ENCODE measurements at regions not wholly inside any gene's neighbourhood (a gene's known extent, or its start where the extent isn't known, plus 50 kb on each side); places are given as distances from the start of the nearest gene placed in this dataset.
A peak's percentile ranks its signal among the peaks of the same experiment; 100 is the strongest.

DNA sequence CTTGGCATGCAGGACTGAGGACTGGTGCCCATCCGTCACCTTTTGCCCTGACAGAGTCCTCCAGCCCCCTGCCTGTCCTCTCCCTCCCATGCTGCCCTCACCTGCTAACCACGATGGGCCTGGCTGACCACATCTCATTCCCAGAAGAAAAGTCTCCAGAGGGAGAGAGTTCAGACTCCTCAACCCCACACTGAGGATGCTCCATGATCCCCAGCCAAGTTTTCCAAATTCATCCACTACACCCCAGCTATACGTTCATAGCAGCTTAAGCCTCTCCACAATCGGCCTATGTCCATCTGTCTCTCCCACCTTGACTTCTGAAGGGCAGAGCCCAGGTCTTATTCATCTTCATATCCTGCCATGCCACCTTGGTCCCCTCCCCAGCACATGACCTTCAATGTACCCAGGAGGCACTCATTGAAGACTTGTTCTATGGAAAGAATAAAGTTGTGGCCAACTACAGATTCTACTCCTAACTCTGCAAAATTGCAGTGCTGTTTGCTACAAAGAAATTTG lies 115.6 kb upstream of the ID2 start:
- POLR2A ChIA-PET, result no interaction called here
- H3K4me1 Mint-ChIP-seq (ENCODE audit: low read depth, unreplicated experiment), result no peaks in the 10 kb centered on the region
- TF ChIP-seq, protein P1, sequence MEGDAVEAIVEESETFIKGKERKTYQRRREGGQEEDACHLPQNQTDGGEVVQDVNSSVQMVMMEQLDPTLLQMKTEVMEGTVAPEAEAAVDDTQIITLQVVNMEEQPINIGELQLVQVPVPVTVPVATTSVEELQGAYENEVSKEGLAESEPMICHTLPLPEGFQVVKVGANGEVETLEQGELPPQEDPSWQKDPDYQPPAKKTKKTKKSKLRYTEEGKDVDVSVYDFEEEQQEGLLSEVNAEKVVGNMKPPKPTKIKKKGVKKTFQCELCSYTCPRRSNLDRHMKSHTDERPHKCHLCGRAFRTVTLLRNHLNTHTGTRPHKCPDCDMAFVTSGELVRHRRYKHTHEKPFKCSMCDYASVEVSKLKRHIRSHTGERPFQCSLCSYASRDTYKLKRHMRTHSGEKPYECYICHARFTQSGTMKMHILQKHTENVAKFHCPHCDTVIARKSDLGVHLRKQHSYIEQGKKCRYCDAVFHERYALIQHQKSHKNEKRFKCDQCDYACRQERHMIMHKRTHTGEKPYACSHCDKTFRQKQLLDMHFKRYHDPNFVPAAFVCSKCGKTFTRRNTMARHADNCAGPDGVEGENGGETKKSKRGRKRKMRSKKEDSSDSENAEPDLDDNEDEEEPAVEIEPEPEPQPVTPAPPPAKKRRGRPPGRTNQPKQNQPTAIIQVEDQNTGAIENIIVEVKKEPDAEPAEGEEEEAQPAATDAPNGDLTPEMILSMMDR (IDR thresholded peaks at IDR 0.05; ENCODE audit: insufficient read depth in 1 of 2, low read depth in 1 of 2, low read length in 1 of 2, severe bottlenecking in 1 of 2, unreplicated experiment in 1 of 2), result no peak

DNA sequence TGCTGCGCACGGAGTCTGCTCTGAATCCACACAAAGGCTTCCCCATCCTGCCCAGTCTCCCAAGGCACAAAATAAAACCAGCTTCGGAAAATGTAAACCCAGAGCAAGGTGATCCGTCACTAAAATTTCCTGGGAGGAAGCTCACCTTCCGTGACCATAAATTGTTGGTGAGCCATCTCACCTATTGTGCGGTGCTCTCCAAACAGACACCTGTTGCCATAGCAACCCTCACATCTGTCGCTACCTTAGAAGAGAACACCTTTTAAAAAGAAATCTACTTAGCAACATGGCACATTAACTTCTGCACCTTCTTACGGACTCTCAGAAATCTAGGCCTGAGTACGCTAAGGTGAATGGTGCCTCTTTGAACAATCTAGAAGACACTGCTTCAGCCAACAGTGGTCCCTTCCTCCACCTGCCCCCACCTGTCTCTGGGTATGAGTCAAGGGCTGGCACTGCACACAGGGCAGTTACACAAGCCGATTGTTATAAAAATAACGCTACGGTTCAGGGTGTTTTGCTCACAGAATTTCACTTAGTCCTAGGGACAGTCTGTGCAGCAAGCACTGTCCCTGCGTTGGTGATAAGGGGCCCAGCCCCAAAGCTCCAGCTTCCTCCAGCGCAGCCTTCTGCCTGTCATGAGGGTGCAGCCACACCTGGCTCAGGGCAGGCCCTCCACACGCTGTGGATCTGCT lies 114.9 kb upstream of the ID2 start:
- H3K9me3 ChIP-seq, result 0 out of 2 replicates have a peak, but pooled peaks cover under 1% of the 10 kb centered on the region
- H3K36me3 Mint-ChIP-seq (ENCODE audit: insufficient read depth, unreplicated experiment), result no peaks in the 10 kb centered on the region
- H3K4me3 Mint-ChIP-seq (ENCODE audit: unreplicated experiment), result no peak overlapping the region
- H3K4me3 ChIP-seq (ENCODE audit: low read depth, low read length), result no peak overlapping the region
- H3K27me3 ChIP-seq (replicated peaks; ENCODE audit: control insufficient read depth, insufficient read depth, low read length), result no peaks in the 10 kb centered on the region
- peaks cover 11% of the 10 kb centered on the region for H3K4me1 ChIP-seq
- peaks cover 5% of the 10 kb centered on the region for H3K9me3 Mint-ChIP-seq (ENCODE audit: unreplicated experiment)
- H3K27ac Mint-ChIP-seq (ENCODE audit: unreplicated experiment), result peak overlapping the region; percentile 45
- ChIA-PET POLR2A (no interaction called here), CTCF (interaction anchor here (0.6 kb wide), 1 partner anchor 23 kb away, joined by 4 read pairs; no protein-coding TSS in a partner anchor)
- no peaks in the 10 kb centered on the region for H3K36me3 ChIP-seq (ENCODE audit: control insufficient read depth, insufficient read depth, low read length)
- intact Hi-C loops (cut with micrococcal nuclease; ENCODE audit: unreplicated experiment), result no loop called here
- H3K27me3 Mint-ChIP-seq (ENCODE audit: insufficient read depth, unreplicated experiment), result no peaks in the 10 kb centered on the region
- BruUV-seq (replicated peaks), result no TSS peak
- TF ChIP-seq, protein P1 (IDR thresholded peaks at IDR 0.05; ENCODE audit: insufficient read depth in 1 of 2, low read depth in 1 of 2, low read length in 1 of 2, severe bottlenecking in 1 of 2, unreplicated experiment in 1 of 2), result no peak
- H3K4me1 Mint-ChIP-seq (ENCODE audit: low read depth, unreplicated experiment), result peaks cover 7% of the 10 kb centered on the region
- DNase-seq, result peak in 1 of 2 experiments; percentile 6

More for the DNA sequence above, 115.6 kb upstream of the ID2 start:
- BruUV-seq (replicated peaks), result no TSS peak
- no peak overlapping the region for H3K4me3 Mint-ChIP-seq (ENCODE audit: unreplicated experiment)
- H3K27me3 Mint-ChIP-seq (ENCODE audit: insufficient read depth, unreplicated experiment), result no peaks in the 10 kb centered on the region
- 0 out of 2 replicates have a peak, but pooled peaks cover 3% of the 10 kb centered on the region for H3K9me3 ChIP-seq
- H3K36me3 Mint-ChIP-seq (ENCODE audit: insufficient read depth, unreplicated experiment), result no peaks in the 10 kb centered on the region
- intact Hi-C loops (cut with micrococcal nuclease; ENCODE audit: unreplicated experiment), result no loop called here
- H3K4me1 ChIP-seq, result 0 out of 2 replicates have a peak, but pooled peaks cover 5% of the 10 kb centered on the region
- CTCF ChIA-PET, result no interaction called here
- H3K9me3 Mint-ChIP-seq (ENCODE audit: unreplicated experiment), result peaks cover 9% of the 10 kb centered on the region
- H3K4me3 ChIP-seq (ENCODE audit: low read depth, low read length), result no peak overlapping the region
- peak overlapping the region; percentile 45 for H3K27ac Mint-ChIP-seq (ENCODE audit: unreplicated experiment)
- no peak for DNase-seq
- H3K27me3 ChIP-seq (replicated peaks; ENCODE audit: control insufficient read depth, insufficient read depth, low read length), result no peaks in the 10 kb centered on the region
- no peaks in the 10 kb centered on the region for H3K36me3 ChIP-seq (ENCODE audit: control insufficient read depth, insufficient read depth, low read length)

DNA sequence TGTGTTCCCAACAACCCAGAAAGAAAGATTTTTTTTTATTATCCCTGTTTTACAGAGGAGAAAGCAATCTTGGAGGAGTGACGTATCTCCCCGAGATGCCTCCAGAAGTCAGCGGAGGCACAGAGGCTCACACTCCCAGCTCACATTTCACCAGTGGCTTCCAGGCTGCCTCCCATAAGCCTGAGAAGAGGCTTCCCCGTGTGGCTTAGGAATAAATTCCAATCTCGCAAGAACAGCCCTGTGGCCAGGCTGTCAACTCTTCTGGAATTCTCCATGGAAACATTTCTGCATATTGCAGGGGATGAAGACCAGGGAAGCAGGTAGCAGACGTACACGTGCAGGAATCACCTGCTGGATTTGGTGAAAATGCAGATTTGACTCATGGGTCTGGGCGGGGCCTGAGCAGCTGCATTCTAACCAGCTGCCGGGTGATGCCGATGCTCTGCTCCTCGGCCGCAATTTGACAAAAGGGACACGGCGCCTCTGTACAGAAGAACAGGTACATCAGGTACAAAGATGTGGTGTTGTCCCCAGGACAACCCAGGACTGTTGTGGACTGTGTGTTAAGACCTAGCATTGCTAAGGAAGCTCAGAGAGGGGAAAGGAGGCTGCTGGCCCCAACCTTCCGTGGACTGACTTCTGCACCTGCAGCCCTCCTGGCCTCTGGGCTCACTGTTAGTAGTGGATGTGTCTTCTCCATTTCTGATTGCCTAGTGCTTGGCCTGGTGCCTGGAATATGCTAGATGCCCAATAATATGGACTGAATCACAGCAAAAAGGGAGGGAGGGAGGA lies 114.2 kb upstream of the ID2 start:
- DNase-seq, result peak; percentile 30 to 38
- CTCF ChIA-PET, result interaction anchor here (0.6 kb wide), 1 partner anchor 22 kb away, joined by 4 read pairs; no protein-coding TSS in a partner anchor
- Mint-ChIP-seq H3K36me3 (ENCODE audit: insufficient read depth, unreplicated experiment) (no peaks in the 10 kb centered on the region), H3K4me3 (ENCODE audit: unreplicated experiment) (no peak overlapping the region), H3K27ac (ENCODE audit: unreplicated experiment) (peak overlapping the region; percentile 45), H3K4me1 (ENCODE audit: low read depth, unreplicated experiment) (peaks cover 14% of the 10 kb centered on the region), H3K27me3 (ENCODE audit: insufficient read depth, unreplicated experiment) (no peaks in the 10 kb centered on the region), H3K9me3 (ENCODE audit: unreplicated experiment) (no peaks in the 10 kb centered on the region)
- H3K36me3 ChIP-seq (ENCODE audit: control insufficient read depth, insufficient read depth, low read length), result no peaks in the 10 kb centered on the region
- no TSS peak for BruUV-seq (replicated peaks)
- peaks cover 19% of the 10 kb centered on the region for H3K4me1 ChIP-seq
- no peaks in the 10 kb centered on the region for H3K9me3 ChIP-seq
- TF ChIP-seq, protein P1 (IDR thresholded peaks at IDR 0.05; ENCODE audit: insufficient read depth in 1 of 2, low read depth in 1 of 2, low read length in 1 of 2, severe bottlenecking in 1 of 2, unreplicated experiment in 1 of 2), result no peak
- H3K4me3 ChIP-seq (ENCODE audit: low read depth, low read length), result no peak overlapping the region
- POLR2A ChIA-PET, result no interaction called here
- no peaks in the 10 kb centered on the region for H3K27me3 ChIP-seq (replicated peaks; ENCODE audit: control insufficient read depth, insufficient read depth, low read length)
- intact Hi-C loops (cut with micrococcal nuclease; ENCODE audit: unreplicated experiment), result no loop called here

Data from Caco-2 (cell line).